Sciatic nerve (tissue), 2 donors: ENCODE measurements at regions not wholly inside any gene's neighbourhood (a gene's known extent, or its start where the extent isn't known, plus 50 kb on each side); places are given as distances from the start of the nearest gene placed in this dataset.

Experiments used
- ATAC-seq: fragments of 200-7000 bp; cut with Tn5 transposase; one replicate; pipeline ENCODE4 v1.9.1; 2020; ENCODE audit warnings: mild to moderate bottlenecking, moderate library complexity
- DNase-seq: peaks from one replicate; pipeline ENCODE4 v3.0.0-alpha.2; 2020; ENCODE audit warnings: low spot score
- intact Hi-C: fragments of 100-400 bp; cut with DNase I; formaldehyde crosslinking; loops from one replicate; pipeline ENCODE4 v1.14.2; 2022
- donor health status: DM: no; HTN: no; CAD: no.
- donor health status: DM: no; HTN: no; CAD: no.

DNA sequence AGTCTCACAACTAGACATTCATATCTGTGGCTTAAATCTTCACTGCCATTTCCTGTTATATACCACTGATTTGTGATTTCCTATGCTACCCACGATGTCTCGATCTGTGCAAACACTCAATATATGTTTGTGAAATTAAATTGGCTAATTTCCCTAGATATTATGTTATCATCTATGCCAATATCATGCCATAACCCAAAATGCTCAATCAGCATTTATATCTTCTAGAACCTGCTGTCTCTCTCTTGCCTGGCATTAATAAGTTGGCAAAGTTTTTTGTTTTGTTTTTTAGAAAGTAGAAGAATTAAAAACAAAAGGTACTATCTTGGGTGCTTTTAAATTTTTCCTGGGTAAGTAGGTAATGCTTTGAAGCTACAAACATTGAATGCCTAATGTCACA, 358.5 kb upstream of the DAB1 start:
- intact Hi-C loops = no loop called here
- ATAC-seq (no peak), DNase-seq (no peak)

DNA sequence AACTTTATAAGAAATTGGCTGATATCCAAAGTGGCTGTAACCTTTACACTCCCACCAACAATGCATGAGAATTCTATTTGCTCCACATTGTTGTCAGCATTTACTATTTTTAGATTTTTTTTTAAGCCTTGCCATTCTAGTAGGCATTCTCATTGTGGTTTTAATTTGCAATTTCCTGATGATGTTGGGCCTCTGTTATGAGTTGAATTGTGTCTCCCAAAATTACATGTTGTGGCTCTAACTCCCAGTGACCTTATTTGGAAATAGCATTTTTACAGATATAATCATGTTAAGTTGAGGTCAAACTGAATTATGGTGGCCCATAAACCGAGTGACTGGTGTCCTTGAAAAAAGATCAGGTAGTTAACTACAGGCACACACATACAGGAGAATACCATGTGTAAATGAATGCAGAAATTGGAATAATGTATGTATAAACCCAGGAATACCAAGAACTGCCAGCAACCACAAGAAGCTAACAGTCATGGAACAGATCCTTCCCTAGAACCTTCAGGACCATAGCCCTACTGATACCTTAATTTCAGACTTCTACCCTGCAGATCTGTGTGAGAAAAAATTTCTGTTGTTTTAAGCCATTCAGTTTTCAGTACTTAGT, 348.8 kb upstream of the DAB1 start:
- ATAC-seq = no peak
- intact Hi-C loops = no loop called here
- DNase-seq = no peak

DNA sequence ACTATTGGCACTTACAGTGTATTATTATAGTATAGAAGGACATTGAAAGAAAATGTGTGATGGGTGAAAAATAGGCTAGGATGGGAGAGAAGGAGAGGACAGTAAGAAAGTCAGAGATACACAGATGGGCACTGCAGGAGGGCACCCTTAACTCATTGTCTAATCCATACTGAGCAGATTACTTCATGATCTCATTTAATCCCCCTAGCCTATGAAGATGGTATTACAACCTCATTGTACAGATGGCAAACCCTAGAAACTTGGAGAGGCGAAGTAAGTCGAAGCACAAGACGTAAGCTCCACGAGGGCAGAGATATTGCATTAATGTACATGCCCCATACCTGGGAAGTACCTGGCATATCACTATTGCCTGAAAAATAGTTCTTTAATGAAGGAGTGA, 346.9 kb upstream of the DAB1 start:
- intact Hi-C loops = no loop called here
- DNase-seq = no peak
- ATAC-seq = no peak

DNA sequence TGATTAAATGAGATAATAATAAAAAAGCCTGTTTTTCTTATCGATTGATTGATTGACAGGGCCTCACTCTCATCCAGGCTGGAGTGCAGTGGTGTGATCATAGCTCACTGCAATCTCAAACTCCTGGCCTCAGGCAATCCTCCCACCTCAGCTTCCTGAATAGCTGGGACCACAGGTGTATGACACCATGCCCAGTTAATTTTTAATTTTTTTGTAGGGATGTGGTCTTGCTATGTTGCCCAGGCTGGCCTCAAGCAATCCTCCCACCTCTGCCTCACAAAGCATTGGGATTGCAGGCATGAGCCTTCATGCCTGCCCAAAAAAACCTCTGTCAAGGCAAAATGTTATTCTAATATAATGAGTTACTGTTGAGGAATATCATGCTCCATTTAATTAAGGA, 346.4 kb upstream of the DAB1 start:
- no peak for ATAC-seq
- DNase-seq = no peak
- intact Hi-C loops = no loop called here

DNA sequence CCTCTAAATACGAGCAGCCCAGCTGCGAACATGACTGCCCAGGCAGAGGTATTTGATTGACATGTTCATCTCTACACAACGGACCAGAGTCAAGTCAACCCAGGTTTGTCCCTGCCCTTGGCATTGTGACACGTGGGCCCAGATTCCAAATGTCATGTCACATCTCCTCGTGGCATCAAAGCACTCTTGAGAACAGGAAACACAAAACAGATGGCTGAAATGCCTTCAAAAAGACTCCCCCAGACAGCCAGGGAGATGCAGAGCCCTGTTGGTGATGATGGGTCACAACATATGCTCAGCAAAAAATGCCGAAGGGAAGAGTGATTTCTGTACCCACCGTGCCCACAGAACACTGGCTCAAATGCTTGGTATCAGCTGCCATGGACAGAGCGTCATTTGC, 337.8 kb upstream of the DAB1 start:
- DNase-seq = no peak
- no peak for ATAC-seq
- intact Hi-C loops = no loop called here

DNA sequence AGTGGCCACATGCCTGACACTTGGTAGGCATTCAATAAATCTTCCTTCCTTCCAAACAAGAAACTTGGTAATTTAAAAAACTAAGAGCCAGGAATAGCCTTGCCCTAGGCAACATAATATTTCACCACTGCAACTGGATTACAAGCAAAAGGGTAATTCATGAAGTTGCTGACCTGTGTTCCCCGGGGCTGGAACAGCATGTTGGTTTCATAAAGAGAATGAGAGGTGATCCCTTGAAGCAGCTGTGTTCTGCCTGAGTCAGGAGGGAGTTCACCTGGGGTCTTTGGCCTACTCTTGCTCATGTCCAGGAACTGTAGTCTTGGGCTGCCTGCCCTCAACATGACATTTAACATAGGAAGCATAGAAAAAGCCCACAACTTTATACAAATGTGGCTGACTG, 329.0 kb upstream of the DAB1 start:
- ATAC-seq (no peak), DNase-seq (no peak)
- intact Hi-C loops = no loop called here

DNA sequence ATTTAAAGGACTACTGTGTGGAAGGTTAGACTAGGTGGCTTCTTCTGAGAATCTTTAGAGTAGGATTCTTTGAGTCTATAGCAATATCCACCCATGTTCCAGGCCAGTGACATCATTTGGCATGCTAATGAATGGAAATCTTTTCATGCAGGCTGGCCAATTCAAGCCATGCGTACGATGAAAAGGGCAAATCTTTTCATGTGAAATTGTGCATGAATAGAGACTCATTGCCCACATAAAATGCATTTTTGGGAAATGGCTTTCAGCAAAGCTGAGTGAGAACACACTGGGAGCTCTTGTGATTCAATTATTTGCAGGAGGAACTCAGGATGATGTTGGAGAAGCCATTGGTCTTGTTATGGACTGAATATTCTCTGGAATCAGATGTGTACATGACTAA, 324.9 kb upstream of the DAB1 start:
- ATAC-seq = no peak

DNA sequence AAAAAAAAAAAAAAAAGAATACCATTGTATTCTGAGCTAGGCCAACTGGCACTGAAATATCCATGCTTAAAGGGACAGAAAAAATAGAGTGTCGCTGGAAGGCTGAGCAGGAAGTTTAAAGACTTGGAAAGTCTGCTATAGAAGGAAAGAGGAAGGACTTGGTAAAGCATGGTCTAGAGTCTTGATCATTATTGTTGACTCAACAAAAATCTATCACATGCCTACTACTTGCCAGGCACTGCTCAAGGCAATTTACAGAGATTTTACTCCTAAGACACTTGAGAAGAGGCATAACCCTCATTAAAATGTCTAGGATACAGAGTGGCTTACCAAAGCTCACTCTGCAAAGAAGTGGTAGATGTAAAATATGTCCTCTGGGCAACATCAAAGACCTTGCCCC, 324.0 kb upstream of the DAB1 start:
- intact Hi-C loops = loop anchor here (10.0 kb wide), 1 partner anchor 147 kb away; no protein-coding TSS in a partner anchor
- no peak for DNase-seq
- ATAC-seq = no peak

More for the DNA sequence above, 324.9 kb upstream of the DAB1 start:
- DNase-seq = no peak
- intact Hi-C loops = loop anchor here (10.0 kb wide), 1 partner anchor 146 kb away; no protein-coding TSS in a partner anchor

DNA sequence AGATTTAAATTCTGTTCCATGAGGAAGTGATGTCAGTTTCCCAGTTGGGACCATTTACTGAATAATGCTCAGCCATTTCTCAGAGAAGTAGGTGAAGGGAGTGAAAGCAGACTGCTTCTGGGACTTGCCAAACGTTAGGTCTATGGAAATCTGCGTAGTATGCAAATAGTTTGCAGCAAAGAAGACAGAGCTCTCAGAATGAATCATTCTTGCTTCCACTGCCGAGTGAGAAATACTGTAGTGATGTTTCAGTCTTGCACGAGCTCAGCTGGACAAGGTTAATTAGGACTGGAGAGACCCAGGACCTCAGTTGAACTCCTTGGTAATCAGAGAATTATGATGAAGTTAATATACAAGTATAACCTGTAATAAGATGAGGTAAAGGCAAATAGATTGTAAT, 317.7 kb upstream of the DAB1 start:
- no peak for DNase-seq
- intact Hi-C loops = loop anchor here (10.0 kb wide), 1 partner anchor 153 kb away; no protein-coding TSS in a partner anchor
- no peak for ATAC-seq

DNA sequence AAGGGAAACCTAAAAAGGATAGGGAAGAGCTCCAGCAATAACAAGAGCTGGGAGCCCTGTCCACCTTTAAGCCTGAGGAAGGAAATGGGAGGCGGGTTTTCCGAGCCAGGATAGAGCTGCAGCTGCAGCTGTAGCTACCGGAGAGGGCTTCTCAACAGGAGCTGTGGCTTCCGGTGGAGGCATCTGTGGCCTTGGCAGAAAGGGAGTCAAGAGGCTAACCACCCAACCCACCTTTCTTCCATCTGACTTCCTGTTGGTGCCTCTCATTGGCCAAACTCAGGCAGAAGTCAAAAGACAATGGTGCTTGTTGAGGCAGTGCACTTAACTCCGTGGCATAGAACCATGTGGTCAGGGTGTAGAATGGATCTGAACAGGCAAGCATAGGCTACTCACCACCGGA, 313.1 kb upstream of the DAB1 start:
- ATAC-seq = no peak
- intact Hi-C loops = no loop called here
- no peak for DNase-seq

DNA sequence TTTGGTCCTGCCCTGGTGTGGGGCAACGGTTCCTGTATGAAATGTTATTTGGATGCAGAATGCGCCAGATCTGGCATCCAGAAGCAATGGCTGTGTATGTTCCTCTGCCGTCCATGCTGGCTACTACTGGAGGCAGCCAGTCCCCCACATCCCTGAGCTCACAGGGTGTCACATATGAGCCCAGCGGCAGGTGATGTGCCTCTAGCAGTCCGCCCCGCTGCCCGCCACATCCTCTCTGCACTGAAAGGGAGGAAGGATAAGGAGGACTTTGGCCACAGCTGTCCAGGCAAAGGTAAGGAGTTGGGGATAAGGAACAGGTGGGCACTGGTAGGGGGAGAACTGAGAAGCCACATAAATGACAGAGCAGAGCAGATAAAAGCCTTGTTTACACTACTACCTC, 305.3 kb upstream of the DAB1 start:
- DNase-seq (no peak), ATAC-seq (no peak)
- intact Hi-C loops = no loop called here

DNA sequence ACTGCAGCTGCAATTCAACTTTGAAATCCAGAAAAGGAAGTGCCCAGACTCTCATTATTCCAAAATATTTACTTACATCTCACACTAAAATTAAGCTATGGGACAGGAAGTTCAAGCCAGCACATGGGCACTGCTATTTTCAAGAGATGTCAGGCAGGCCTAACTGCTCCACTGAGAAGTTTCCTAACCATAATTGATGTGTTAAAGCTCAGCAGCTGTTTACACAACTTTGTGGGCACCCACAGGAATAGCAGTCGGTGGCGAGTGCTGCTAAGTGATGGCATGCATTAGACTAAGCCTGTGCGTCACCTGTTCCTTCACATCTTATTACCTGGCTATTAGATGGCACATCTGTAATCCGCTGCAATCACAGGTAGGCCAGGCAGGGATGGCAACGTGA, 303.3 kb upstream of the DAB1 start:
- no peak for DNase-seq
- ATAC-seq = no peak
- intact Hi-C loops = no loop called here

DNA sequence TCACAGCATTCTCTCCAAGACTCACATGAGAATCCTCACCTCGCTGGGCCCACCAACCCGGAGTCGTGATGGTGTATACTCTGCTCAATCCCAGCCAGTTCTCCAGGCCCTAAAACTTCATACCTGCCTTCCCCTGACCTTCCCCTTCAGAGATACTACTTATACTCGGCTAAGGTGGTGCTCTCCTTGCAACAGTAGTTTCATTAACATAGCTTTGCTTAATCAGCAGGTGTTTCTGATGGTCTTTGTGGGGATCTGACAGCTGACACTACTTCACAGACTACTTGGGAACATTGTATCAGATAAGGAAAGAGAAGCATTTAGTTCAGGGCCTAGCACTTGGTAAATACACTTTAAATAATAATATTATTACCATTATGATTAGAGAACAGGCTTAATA, 301.5 kb upstream of the DAB1 start:
- no peak for DNase-seq

DNA sequence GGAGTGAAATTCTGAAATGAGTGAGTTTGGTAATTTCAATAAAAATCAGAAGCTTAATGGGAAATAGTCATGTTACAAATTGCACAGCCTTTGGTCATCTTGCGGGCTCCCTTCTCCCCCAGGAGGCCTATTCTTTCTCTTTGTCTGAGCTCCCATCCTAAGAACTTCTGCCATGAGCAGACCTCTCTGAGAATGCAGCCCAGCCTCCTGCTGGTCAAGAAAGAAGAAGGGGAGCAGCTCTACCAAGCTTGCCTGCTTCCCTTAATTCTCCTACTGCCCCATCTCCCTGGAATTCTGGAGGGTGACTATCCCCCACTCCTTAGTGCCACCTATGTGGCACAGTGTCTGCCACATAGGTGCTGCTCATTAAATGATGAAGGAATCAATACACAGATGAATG, 300.7 kb upstream of the DAB1 start:
- ATAC-seq = no peak
- intact Hi-C loops = no loop called here
- DNase-seq = no peak

More for the DNA sequence above, 301.5 kb upstream of the DAB1 start:
- intact Hi-C loops = no loop called here
- no peak for ATAC-seq

DNA sequence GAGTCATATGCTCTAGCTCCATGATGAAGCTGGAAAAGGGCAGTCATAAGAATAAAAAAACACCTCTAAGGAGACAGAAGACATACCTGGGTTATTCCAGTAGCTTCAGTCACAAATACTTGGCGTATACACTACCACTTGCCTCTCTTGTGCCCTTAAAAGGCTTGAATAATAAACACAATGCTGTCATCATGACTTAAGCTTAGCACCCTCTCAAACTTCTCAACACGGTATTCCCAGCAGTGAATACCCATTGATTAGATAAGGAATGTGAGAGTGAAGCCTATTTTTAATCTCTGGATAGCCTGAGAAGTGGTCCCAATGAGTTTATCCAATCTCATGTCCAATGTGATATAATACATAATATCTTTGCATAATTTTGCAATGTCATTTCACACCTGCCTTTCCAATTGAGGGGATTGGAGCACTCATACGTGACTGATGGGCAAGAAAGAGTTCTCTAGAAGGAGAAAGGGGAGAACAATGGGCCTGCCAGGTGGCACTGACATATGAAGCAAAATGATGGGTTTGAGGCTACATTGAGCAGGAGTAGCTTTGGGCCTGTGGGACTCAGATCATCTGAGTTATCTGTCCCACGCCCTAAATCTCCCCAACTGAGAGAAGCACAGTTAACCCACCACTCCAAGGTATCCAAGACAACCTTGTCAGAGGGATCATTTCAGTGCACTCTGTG, 298.6 kb upstream of the DAB1 start:
- no peak for ATAC-seq
- no peak for DNase-seq
- intact Hi-C loops = no loop called here

DNA sequence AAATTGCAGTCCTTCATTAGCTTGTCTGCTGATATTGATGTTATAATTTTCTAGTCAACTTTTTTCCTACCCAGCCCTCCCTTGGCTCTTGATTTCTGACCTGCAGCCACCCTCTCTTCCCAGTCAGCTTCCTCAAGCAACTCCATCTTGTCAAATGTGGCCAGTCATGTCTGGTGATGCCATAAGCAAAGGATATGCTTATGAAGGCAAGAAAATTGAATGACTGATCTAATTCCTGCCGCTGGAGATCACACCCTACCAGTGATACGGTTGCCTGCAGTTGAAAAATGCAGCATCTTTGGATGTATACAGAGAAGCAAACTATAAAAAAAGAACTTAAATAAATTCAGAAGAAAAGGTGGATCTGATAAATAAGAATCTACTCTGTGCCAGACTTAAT, 297.1 kb upstream of the DAB1 start:
- no peak for DNase-seq
- intact Hi-C loops = no loop called here
- no peak for ATAC-seq

DNA sequence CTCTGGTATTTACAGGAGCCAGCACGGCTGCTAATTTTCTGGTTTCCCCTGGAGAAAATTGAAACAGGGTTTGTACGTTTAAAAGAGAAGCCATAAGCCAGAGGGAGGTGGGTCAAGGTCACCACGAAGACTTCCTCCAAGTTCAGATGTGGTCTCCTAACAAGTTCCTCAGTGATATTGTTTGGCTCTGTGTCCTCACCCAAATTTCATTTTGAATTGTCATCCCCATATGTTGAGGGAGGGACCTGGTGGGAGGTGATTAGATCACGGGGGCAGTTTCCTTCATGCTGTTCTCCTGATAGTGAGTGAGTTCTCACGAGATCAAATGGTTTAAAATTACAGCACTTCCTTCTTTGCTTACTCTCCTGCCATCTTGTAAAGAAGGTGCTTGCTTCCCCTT, 295.4 kb upstream of the DAB1 start:
- DNase-seq (no peak), ATAC-seq (no peak)
- intact Hi-C loops = no loop called here

DNA sequence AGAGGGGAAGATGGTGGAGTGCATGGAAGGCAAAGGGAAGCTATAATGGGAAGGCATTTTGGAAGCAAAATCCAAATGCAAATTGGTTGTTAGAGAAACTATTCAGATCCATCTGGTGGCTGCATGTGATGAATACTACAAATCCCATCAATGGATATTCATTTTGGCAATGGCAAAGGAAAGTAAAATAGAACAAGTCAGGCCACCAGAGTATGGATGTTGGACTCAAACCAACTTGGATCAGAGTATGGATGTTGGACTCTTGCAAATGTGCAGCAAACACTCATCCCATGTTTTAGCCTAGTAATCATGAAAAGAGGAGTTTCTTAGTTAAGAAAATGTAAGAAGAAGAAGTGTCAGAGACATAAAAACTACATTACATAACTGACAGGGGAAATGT, 289.6 kb upstream of the DAB1 start:
- DNase-seq (no peak), ATAC-seq (no peak)
- intact Hi-C loops = no loop called here

DNA sequence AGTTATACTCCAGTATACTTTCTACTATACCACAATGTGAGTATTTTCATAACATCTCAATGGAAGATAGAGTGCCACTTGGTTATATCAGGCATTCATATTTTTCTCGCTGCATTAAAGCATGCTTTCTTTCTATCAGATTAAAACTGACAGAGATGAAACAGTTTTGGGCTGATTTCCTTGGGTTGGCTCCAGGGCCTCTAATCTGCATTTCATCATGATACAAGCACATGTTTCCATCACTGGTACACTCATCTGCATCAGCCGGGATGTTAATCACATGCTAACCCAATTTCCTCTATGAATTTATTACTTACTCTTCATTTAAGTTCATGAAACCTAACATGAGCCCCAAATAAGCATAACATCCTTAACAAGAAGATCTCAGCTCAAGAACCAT, 289.0 kb upstream of the DAB1 start:
- intact Hi-C loops = no loop called here
- ATAC-seq (no peak), DNase-seq (no peak)

DNA sequence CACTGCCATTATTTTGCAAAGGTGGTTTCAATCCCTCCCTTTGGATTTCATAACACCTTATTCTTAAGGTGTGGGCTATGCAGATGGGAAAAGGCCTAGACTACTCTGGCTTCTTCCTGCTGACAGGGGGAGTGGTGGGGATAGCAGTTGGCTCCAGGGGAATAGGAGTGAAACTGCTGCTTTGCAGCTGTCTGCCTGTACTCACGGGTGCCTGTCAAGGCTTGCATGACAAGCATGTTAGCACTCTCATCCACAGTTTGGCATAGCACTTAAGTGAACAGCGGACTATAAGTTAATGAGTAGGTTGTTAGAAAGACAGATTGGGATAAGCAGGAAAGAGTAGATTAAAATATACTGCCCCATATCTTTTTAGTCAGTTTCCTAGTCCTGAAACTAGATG, 287.5 kb upstream of the DAB1 start:
- intact Hi-C loops = no loop called here
- no peak for ATAC-seq
- no peak for DNase-seq

DNA sequence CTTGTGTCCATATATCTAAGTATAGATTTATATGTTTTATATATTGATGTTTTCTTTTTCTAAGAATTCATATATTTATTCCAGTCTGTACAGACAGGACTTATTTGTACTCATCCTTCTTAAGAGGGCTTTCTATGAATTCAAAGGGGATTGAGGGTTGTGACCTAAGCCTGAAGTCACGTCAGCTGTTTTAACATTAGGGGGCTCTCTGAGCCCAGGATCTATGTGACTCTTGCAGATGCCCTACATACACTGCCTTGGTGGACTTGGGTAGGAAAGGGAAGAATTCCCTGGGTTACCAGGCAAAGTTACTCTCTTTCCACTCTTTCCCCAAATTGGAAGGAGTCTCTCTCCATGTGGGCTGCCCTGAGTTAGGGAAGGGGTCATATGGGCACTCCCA, 283.8 kb upstream of the DAB1 start:
- intact Hi-C loops = no loop called here
- DNase-seq (no peak), ATAC-seq (no peak)
